HG02981 (cell line): ENCODE measurements at regions not wholly inside any gene's neighbourhood (a gene's known extent, or its start where the extent isn't known, plus 50 kb on each side); places are given as distances from the start of the nearest gene placed in this dataset.
"Not testable (repeated sequence)": the region's sequence is repeated elsewhere in the genome, so short reads cannot be mapped to it uniquely, and the experiment has no call there.

Experiments used
- ATAC-seq: cut with Tn5 transposase; IDR thresholded peaks from one replicate; pipeline ENCODE4 v1.9.1; 2021; ENCODE audit warnings: mild to moderate bottlenecking, moderate library complexity; ENCODE audit not compliant: unreplicated experiment

DNA sequence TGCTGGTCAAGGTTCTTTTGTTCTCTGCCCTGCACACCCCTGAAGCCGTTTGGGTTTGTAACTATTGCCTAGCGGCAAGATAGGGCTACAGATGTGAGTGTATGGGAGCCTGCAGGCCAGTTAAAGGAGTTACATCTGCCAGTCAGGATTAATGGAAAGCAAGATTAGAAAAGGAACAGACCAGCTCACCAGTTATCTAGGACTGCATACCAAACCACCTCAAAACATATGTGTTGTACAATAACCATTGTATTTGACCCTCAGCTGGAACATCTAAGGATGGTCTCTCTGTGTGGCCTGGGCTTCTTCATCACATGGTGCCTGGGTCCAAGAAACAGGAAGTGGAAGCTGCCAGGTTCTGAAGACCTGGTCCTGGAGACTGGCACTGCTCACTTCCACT lies 52.5 kb upstream of the FBXO28 start:
- ATAC-seq, result no peak

DNA sequence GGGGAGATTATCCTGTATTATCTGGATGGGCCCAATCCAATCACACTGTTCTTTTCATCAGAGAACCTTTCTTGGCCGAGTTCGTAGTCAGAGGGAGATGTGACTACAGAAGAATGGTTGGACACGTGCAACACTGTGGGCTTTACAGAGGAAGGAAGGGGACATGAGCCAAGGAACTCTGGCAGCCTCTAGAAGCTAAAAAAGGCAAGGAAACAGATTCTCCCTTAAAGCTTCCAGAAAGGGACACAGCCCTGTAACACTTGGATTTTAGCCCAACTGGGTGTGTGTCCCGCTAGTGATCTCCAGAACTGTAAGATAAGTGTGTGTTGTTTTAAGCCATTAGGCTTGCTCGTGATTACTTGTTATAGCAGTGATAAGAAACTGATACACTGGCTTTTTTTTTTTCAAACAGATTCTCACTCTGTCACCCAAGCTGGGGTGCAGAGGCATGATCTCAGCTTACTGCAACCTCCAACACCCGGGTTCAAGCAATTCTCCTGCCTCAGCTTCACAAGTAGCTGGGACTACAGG lies 53.9 kb upstream of the FBXO28 start:
- no peak for ATAC-seq

DNA sequence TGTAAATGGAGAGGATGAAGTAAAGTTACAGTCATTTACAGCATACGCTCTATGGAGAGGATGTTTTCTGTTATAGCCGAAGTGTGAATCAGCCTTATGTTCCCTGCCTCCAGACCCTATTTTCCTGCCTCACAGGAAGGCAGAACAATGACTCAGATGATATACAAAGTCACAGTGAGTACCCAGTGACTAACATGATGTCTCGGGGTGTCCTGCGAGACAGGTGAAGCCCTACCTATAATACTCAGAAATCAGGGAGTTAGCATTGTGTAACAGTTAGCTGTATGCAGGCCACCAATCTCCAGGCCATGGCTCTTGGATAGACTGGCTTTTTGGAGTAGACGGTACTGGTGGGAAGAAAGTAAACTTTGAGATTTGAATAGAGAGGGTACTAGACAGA lies 55.6 kb upstream of the FBXO28 start:
- no peak for ATAC-seq

DNA sequence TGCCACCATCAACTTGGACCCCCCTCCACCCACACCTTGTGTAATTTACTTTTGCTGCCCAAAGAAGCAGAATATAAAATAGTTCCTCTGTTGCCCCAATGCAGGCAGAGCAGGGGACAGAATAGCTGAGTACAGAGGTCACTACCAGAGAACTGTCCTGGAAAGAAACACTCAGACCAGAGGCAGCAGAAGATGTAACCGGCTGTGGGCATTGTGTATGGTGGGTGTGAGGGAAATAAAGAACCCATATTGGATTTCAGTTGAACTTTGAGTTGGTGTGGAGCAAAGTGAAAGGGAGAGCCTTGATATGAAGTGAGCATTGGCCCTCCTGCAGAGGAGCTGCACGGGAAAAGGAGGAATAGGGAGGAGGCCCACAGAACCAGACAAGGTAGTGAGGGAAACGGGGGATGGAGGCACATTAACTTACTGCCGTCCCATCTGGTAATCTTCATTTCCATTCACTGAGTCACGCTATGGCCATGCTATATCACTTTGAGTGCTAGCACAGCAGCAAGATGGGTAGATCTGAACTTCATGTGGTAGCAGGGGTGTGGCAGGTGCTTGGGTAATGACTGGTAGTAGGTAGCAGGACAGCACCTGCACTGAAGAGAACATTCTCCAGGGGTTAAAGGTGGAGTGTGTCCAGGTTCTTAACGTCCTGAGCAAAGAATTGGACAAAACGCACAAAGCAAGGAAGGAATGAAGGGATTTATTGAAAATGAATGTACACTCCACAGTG lies 56.3 kb upstream of the FBXO28 start:
- no peak for ATAC-seq

DNA sequence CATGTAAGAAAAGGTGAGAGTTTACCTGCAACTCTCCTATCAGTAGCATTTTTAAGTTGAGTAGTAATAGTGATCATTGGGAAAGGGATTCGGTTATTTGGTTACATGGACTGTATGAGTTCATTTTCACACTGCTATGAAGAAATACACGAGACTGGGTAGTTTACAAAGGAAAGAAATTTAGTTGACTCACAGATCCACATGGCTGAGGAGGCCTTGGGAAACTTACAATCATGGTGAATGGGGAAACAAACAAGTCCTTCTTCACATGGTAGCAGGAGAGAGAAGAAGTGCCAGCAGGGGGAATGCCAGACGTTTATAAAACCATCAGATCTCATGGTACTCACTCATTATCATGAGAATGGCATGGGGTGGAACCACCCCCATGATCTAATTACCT lies 59.3 kb upstream of the FBXO28 start:
- no peak for ATAC-seq

DNA sequence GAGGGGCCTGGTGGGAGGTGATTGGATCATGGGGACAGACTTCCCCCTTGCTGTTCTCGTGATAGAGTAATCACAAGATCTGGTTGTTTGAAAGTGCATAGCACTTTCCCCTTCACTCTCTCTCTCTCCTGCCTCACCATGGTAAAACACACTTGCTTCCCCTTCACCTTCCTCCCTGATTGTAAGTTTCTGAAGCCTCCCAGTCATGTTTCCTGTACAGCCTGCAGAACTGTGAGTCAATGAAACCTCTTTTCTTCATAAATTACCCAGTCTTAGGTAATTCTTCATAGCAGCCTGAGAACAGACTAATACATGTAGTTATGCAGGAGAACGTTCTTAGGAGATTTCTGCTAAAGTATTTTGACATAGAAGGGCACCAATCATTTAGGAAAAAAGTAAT lies 59.9 kb upstream of the FBXO28 start:
- ATAC-seq, result no peak

DNA sequence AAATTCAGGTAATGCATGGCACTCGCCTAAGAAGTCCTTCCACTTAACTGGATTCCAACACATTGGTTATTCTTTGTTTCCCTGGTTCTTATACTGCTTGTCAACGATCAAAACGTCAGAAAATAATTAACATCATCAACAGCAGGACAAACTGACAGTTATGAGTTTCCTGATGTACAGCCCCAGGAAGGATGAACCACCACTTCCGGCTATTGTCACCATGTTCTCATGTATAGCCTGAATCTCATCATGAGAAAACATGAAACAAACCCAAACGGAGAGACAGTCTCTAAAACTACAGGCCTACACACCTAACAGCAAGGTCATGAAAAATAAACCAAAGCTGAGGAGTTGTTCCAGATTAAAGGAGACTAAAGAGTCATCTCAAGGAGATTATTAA lies 60.5 kb upstream of the FBXO28 start:
- no peak for ATAC-seq

DNA sequence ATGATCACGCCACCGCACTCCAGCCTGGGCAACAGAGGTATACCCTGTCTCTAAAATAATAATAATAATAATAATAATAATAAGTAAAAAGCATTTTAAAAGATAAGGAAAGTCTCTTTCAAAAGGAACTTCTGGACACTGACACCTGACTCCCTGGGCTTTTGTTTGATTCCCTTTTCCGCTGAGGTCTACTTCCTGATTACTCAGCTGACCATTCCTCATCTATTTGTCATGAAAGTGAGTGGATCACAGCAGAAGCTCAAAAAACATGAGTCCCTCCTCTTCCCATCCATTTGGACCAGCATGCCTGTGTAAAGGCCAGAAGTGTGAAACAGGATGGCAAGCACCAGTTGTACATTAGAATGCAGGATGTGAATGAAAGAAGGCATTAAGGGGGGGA lies 61.1 kb upstream of the FBXO28 start:
- ATAC-seq, result no peak

DNA sequence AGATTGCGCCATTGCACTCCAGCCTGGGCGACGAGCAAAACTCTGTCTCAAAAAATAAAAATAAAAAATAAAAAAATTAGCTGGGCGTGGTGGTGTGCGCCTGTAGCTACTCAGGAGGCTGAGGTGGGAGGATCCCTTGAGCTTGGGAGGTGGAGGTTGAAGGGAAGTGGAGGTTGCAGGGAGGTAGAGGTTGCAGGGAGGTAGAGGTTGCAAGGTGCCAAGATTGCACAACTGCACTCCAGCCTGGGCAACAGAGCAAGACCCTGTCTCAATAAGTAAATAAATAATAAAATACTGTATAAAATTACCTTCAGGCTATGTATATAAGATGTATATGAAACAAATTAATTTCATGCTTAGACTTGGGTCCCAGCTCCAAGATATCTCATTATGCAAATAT lies 62.1 kb upstream of the FBXO28 start:
- not testable (repeated sequence) for ATAC-seq

DNA sequence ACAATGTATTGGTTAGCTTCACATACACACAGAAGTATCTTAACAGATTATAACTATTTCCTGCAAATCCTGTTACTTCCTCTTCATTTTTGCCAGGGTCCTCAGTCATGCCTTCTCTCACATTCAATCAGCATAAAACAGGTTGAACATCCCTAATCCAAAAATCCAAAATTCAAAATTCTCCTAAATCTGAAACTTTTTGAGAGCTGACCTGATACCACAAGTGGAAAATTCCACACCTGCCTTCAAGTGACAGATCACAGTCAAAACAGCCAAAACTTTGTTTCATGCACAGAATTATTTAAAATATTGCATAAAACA lies 62.9 kb upstream of the FBXO28 start:
- no peak for ATAC-seq

DNA sequence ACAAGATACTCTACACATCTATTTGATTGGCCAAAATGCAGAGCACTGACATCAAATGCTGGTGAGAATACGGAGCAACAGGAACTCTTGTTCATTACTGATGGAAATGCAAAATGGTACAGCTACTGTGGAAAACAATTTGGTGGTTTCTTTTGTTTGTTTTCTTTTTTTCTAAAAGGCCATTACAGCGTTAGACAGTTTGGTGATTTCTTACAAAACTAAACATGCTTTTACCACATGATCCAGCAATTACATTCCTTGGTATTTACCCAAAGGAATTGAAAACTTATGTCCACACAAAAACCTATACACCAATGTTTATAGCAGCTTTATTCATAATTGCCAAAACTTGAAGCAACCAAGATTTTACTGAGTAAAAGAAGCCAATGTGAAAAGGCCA lies 66.4 kb upstream of the FBXO28 start:
- ATAC-seq, result no peak

DNA sequence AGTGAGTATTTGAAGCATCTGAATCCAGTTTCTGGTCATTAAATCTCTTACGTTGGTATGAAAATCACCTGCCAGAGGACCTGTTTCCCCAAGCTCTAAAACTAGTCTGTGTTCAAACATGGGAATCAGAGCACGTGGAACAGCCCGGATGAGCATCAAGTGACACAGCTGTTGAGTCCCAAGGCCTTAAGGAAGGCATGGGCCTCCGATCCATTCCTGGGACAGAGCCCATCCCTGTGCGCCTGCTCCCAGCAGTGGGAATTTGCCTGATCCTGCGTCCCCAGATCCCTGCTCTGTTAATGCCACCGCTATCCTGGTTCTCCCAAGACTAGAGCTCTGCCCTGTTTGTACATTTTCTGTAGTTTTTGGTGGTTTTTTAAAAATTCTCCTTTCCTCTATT lies 68.4 kb upstream of the FBXO28 start:
- ATAC-seq, result no peak

DNA sequence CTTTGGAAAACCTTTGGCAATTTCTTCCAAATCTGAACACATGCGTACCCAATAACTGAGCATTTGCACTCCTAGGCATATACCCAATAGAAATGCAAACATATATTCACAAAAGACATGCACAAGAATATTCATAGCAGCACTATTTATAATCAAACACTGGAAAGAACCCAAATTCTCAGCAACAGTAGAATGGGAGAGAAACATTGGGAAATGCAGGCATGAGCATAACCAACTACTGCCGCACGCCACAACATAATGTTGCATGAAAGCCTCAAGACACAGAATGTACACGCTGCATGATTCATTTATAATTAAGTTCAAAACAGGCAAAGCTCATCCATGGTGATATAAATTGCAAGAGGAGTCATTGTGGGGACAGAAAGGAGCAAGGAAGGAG lies 69.5 kb upstream of the FBXO28 start:
- ATAC-seq, result no peak

DNA sequence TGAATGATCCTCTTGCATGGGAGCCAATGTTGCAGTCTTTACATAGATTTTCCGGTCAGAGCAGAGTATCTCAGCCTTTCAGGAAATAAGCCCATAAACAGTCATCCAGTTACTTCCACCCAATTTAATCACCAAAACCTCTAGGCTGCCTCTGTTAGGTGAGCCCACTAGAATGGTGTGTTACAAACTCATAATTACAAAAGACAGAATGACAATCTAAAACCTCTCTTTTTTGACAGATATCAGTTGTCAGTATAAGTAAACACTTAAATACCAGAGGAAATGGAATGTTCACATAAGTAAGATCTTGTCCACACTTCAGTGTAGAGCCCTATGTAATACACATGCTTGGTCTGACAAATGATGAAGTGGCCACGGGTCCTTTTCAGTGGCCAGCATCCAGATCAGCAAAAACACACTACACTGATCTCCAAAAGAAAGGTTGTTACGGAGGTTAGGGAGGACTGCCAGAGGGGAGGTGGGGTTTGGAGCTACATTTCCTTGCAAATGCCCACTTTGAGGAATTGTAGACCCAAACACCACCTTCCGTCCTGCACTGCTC lies 71.3 kb upstream of the FBXO28 start:
- no peak for ATAC-seq

DNA sequence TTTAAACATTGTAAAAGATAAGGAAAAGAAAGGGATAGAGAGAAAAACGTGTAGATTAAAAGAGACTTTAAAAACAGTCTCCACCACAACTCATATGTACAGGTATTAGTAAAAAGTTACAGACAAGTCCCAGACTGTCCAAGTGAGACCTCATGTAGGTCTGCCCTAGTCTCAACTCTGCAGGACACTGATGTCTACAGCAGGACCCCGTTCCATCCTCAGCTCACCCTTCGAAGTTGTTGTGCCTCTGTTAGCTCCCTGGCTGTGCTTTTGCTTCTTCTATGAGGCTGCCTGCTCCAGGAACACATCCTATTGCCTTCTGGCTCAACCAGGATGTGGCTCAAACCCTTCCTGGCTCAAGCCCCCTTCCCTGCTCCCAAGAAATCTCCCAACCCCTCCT lies 72.9 kb upstream of the FBXO28 start:
- no peak for ATAC-seq

DNA sequence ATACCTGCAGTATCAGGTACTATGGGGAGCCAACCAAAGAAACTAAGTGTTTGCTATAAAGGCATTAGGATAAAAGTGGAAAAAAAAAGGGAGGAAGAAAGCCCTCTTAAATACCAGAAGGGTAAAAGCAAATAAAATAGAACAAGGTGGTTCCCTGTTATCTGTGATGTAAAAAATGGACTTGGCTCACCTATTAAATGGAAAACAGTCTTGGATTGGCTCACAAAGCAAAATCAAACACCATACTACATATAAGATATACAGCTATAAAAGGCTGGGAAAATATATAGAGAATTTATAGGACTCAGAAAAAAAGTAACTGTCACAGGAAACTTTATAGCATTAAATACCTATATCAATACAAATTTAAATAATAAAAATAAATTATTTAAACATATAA lies 73.5 kb upstream of the FBXO28 start:
- not testable (repeated sequence) for ATAC-seq

DNA sequence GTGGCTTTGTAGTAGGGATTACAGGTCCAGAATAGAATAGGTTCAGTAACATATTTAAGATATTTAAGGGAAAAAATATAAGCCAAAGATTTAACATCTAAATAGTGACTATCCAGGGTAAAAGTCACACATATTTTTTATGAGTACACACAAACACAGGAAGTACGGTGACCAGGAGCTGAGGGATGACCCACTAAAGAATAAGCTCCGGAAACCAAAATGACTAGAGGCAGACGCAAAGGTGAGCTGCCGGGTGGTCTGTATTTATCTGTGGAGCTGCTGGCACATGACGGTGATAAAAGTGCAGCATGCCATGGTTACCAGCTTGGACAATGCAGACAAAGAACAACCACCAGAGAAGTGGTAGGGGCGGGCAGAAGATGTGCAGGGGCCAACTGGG lies 73.9 kb upstream of the FBXO28 start:
- not testable (repeated sequence) for ATAC-seq

DNA sequence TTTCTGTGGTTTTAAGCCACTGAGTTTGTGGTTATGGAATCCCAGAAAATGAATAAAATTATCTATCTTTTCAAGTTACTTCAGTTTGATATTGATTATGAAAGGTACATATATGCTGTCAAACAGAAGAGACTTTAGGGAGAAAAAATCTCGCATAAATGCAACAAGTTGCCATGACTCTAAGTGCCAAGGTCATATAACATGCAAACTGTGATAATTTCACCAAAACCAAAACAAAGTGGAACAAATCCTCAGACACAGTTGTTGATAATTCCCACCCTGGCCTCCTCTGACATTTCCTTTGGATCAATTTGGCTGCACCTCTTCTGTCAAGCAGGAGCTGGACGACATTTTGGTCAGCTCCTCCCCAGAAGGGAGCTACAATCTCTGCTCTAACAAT lies 75.1 kb upstream of the FBXO28 start:
- ATAC-seq, result not testable (repeated sequence)

DNA sequence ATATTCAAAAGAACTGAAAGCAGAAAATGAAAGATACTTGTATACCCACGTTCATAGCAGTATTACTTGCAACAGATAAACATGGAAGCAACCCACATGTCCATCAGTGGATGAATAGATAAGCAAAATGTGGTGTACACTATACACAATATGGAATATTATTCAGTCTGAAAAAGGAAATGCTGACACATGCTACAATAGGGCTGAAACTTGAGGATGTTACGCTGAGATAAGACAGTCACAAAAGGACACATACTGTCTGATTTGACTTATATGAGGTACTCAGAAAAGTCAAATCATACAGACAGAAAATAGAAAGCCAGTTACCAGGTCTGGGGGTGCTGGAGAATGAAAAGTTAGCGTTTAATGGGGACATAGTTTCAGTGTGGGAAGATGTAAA lies 76.5 kb upstream of the FBXO28 start:
- ATAC-seq, result not testable (repeated sequence)

DNA sequence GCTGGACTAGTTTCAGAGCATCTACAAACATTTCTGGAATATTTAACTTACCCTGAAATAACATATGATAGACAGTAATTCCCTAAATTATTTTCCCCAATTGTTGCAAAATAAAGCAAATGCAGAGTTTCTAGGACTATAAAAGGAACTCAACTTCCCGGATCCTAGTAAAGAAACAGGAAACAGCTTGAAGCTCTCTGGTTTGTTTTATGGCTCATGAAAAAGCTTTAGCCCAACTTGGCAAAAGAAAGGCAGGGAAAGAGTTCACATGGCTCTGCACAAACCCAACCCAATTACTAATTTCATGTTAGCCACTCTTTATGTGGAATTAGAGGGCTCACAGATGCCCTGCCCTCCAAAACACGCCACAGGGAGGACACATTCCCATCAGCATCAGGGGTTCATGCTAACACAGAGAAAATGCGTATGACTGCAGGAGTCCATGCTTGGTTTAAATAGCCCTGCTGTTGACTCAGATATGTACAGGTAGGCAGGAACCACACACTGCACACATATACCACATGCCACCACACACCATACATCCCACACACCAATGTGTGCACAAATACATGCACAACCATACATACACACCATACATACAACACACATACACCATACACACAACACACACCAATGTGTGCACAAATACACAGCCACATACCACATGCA lies 81.2 kb upstream of the FBXO28 start:
- not testable (repeated sequence) for ATAC-seq

DNA sequence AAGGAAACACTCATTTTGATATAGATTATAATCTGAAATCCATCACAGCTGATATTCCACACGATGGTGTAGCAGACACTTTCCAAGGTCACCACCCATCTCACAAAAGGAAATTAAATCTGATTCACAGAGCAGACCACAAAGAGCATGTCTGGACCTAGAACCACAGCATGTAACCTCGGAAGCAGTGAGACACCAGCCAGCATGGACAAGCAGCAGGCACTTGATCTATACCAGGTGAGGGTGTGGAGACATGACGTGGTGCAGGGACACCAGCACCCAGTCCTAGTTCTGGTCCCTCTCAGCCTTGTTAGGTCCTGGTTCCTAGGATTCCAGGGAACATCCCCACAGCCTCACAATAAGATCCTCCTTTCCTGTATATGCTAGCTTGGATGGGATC lies 81.9 kb upstream of the FBXO28 start:
- ATAC-seq, result not testable (repeated sequence)

DNA sequence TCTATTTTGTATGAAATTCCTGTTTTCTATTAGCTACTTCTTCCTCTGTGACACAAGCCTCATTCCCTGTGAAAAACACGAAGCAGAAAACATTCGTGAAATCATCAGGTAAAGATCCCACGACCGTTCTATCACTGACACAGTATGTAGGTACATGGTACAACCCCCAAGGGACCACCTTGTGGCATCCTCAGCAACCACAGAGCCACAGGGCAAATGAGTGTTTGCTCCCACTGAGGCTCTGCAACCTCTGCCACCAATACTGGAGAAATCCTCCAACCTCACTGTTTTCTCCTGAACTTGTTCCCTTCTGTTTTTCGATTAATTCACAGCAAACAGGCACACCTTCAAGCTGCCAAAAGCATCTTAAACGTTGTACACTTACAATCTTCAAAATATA lies 83.7 kb upstream of the FBXO28 start:
- ATAC-seq, result not testable (repeated sequence)
